Activated naive CD4-positive, alpha-beta T cell treated with anti-CD3 and anti-CD28 coated beads for 36 hours (primary cell): ENCODE measurements at regions not wholly inside any gene's neighbourhood (a gene's known extent, or its start where the extent isn't known, plus 50 kb on each side); places are given as distances from the start of the nearest gene placed in this dataset.

Experiments
- CTCF ChIA-PET: fragments of 350-600 bp; sonication (Branson Sonifier 250); formaldehyde crosslinking; loops from one replicate; lab custom pipeline; 2021; ENCODE audit warnings: antibody characterized with exemption; lab: Charles Lee
- DNase-seq: peaks from one replicate; pipeline ENCODE4 v3.0.0-alpha.2; 2020
- H3K27ac Mint-ChIP-seq: one replicate; pipeline ENCODE4 v1.8.0; 2021; ENCODE audit warnings: mild to moderate bottlenecking, mixed read lengths
- H3K27me3 Mint-ChIP-seq: one replicate; pipeline ENCODE4 v1.8.0; 2021; ENCODE audit warnings: low read depth, mixed read lengths
- H3K36me3 Mint-ChIP-seq: one replicate; pipeline ENCODE4 v1.8.0; 2021; ENCODE audit warnings: low read depth, mixed read lengths
- H3K4me1 Mint-ChIP-seq: one replicate; pipeline ENCODE4 v1.8.0; 2021; ENCODE audit warnings: low read depth, mixed read lengths
- H3K4me3 Mint-ChIP-seq: one replicate; pipeline ENCODE4 v1.8.0; 2021; ENCODE audit warnings: mild to moderate bottlenecking, moderate library complexity, mixed read lengths
- H3K9me3 Mint-ChIP-seq: one replicate; pipeline ENCODE4 v1.8.0; 2021; ENCODE audit warnings: mixed read lengths
- intact Hi-C: fragments of 100-400 bp; cut with micrococcal nuclease; formaldehyde crosslinking; loops from one replicate; pipeline ENCODE4 v1.15.1; 2023

- H3K4me3 Mint-ChIP-seq = no peak overlapping the region
- no peaks in the 10 kb centered on the region for H3K4me1 Mint-ChIP-seq
- CTCF ChIA-PET = no interaction called here
- H3K36me3 Mint-ChIP-seq = no peaks in the 10 kb centered on the region
- H3K27ac Mint-ChIP-seq = no peak overlapping the region
- intact Hi-C loops = no loop called here
- no peaks in the 10 kb centered on the region for H3K9me3 Mint-ChIP-seq
- H3K27me3 Mint-ChIP-seq = peaks cover 2% of the 10 kb centered on the region
- DNase-seq = no peak
Measured at GRCh38 chr10:105339669-105340068, 698.6 kb downstream of the SORCS3 start.

DNA sequence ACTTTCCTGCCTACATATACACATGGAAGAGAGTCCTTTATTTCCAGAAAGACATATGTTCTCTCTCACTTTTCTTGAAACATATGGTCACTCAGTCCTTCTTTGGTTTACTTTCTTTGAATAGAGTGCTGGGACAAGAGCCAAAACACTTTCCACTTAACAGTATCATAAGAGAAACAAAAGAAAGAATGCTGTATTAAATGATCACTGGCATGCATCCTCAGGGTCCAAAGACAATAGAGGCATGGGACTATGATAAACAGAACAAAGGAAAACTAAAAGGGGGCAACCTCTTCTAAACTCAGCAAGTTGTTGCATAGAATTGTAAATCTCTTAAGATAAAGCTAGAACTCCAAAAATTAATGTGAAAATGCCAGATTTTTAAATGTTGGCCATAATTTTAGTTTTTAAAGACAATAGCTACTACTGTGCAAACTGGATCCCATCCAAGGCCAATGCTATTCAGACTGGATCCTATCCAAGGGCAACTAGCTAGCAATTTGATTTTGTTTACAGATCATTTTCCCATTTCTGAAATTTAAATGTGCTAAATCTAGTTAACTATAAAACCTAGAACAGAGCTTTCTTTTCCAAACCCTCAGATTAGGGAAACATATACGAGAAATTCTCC is 687.5 kb downstream of the SORCS3 start:
- intact Hi-C loops = no loop called here
- Mint-ChIP-seq H3K4me3 (no peak overlapping the region), H3K9me3 (no peaks in the 10 kb centered on the region), H3K27ac (no peak overlapping the region), H3K36me3 (no peaks in the 10 kb centered on the region), H3K27me3 (peaks cover 4% of the 10 kb centered on the region), H3K4me1 (no peaks in the 10 kb centered on the region)
- DNase-seq = no peak
- CTCF ChIA-PET = no interaction called here
